Umbilical cord (tissue), 1 donor: ENCODE measurements at regions not wholly inside any gene's neighbourhood (a gene's known extent, or its start where the extent isn't known, plus 50 kb on each side); places are given as distances from the start of the nearest gene placed in this dataset.
"Not testable (repeated sequence)": the region's sequence is repeated elsewhere in the genome, so short reads cannot be mapped to it uniquely, and the experiment has no call there.

ENCODE experiments used
- DNase-seq: peaks from one replicate; pipeline ENCODE4 v3.0.0-alpha.2; 2015; ENCODE audit warnings: low spot score

- no peak for DNase-seq
Measured at GRCh38 chr6:74642101-74642500, 563.8 kb downstream of the COL12A1 start.

- DNase-seq = peak; percentile 32
Measured at GRCh38 chr6:74638412-74638811, 567.4 kb downstream of the COL12A1 start.

DNA sequence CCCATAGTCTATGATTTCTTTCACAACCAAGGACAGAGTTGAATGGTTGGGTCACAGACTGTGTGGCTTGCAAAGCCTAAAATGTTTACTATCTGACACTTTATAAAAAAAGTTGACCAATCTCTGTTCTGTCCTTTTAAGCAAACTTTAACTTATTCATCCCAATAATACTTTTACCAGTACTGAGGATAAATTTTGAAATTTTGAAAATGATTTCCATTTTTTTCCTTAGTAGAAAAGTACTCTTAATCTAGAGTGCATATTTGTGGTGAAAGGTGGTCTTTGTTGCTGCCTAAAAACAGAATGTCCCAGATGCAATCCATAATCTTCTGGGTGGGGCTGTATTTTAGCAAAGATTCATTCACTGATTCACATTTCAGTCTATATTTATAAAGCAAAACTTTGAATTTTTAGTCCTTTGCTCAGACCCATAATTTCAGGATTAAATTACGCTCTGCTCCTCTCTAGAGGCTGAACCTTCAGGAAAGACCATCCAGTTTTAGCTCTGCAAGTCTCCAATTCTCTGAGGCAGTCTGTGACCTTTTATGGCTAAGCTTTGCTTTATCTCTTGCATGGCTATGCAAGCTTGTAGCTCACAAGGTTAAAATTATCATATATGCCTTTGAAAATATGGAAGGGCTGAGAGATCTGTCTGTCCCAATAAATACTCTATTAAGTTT is 573.5 kb downstream of the COL12A1 start:
- peak; percentile 77 for DNase-seq

GRCh38 chr6:74631564-74631963 is 574.3 kb downstream of the COL12A1 start:
- peak; percentile 66 for DNase-seq

- no peak for DNase-seq
Measured at GRCh38 chr6:74626288-74626687, 579.6 kb downstream of the COL12A1 start.

DNA sequence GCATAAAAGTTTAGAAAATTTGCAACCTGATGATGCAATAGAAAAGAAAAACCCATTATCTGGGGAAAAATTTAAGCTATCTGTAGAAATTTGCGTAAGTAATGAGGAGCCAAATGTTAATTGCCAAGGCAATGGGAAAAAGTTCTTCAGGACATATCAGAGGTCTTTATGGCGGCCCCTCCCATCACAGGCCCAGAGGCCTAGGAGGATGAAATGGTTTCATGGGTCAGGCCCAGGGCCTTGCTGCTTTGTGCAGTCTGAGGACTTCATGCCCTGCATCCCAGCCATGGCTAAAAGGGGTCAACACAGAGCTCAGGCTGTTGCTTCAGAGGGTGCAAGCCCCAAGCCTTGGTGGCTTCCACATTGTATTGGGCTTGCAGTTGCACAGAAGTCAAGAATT is 582.8 kb downstream of the COL12A1 start:
- DNase-seq = no peak

DNA sequence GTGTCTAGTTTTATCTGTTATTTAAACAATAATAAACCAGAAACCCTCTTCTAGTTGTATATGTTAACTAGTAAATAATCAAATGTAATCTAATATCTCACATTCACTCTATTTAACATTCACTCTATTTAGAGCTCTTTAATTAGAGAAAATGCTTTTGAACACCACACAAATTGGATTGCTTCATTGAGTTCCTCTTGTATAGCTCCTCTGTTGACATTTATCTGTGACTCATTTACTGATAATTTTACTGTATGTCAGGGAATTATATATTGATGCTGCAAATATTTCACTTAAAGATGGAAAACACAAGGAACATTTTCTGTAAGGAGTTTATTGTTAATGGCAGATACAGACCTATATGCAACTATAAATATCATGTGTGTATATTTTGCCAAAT is 594.6 kb downstream of the COL12A1 start:
- DNase-seq = no peak

DNA sequence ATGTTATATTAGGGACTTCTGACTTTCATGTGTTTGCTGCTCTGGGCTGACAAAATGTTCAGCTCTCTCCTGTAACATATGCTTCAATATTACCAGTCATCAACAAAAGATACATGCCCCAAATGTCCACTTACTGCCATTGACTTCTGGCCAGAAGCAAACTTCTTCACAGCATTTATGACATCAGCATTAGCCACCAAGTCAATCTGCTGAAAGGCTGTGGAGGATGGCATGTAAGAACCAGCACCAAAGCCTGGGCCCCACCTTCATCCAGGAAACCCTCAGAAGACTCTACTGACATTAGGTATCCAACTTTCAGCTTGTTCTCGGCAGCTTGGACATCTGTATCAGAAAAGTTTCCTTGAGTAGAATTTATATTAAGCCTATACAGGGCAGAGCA is 595.5 kb downstream of the COL12A1 start:
- DNase-seq = no peak

DNA sequence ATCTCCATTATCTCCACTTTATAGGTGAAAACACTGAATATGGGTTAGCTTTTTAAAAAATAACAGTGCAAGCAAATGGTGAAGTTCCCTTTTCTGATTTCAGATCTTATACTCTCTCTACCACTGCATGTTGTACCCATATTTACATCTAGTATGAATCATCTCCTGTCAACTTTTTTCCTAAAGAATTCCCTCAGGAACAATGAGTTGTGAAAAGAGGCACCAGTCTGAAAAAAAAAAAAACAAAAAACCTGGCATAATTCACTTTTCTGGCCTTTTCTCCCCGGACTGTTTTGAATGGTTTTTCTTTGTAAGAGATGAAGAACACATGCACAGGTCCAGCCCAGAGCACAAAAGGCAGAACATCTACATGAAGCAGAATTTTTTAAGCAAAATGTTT is 596.0 kb downstream of the COL12A1 start:
- no peak for DNase-seq

GRCh38 chr6:74607934-74608333 is 597.9 kb downstream of the COL12A1 start:
- DNase-seq = no peak

DNA sequence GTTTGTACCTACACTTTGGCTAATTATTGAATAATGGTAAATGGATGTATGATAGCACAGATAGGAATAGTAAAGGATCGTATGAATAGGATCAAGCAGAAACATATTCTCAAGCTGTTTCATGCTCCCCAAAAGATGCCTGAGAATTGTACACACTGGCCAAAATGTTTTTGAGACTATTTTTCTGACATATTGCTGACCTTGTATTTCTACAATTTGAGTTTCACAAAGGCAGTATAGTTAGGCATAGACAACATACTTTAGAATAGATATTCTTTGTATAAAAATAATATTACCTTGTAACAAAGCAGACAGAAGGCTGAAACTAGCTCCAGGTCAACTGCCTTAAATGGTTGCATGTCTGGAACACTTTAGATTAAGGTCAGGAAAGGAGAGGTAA is 598.4 kb downstream of the COL12A1 start:
- DNase-seq = no peak

GRCh38 chr6:74606582-74607071 is 599.2 kb downstream of the COL12A1 start:
- DNase-seq = peak; percentile 37

DNA sequence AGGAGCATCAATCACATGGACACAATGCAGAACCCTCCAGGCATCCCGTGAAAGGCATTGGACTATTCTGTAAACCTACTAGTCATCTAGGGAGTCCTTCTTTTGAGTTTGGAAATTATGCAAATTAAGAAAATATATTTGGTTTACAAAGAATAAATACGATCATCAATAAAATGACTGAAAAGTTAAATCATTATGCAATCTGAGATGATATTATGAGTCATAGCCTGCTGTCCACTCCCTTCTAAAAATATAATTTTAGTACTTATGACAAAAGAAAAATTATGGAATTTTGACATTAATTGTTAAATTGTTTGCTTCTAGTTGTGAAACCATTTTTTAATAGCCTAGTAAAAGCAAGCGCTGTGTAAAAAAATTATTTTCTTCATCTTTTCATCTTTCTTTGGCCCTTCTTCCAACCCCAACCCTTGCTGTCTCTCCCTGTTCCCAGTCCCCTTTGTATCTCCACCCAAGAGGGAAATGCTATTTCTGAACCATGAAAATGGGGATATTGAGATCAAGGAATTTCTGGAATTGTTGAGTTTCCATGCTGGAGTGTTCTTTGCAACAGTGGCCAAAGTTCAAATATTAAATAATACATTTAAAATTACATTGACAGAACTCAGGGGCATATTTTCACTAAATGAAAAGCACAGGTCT is 599.8 kb downstream of the COL12A1 start:
- no peak for DNase-seq

GRCh38 chr6:74604279-74604678 is 601.6 kb downstream of the COL12A1 start:
- DNase-seq = no peak

DNA sequence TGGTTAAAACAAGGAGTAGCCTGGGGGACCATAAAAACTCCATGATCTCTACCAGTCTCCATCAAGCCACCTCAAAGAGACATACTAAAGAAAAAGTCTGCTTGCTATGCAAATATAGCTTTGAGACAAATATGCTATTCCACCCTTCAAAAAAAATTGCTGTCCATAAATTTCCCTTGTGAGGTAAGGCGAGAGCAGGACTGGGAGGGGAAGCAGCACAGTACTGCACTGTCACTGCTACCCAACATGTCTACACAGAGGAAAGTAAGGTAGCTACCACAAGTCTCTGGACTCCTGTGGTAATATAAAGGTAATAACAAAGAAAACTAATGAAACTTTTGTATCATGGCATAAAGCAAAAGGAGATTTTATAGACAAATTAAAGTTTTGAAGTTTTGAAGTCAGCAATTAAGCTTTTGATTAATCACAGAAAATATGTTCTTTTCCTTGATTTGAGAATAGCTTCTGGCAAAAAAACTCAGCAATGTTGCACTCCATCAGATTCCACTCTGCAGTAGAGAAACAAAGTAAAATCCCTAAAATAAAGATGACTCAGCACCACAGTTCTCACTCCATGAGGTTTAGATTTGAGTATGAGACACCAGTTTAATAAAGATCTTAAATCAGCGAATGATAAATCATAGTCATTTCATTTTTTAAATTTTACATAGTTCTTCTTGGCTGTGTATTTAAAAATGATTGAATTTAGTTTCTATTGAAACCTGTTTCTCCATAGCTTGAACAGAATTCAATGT is 602.4 kb downstream of the COL12A1 start:
- no peak for DNase-seq

- no peak for DNase-seq
Measured at GRCh38 chr6:74602206-74602605, 603.6 kb downstream of the COL12A1 start.

- no peak for DNase-seq
Measured at GRCh38 chr6:74598462-74599393, 607.1 kb downstream of the COL12A1 start.

GRCh38 chr6:74597840-74598239 is 608.0 kb downstream of the COL12A1 start:
- no peak for DNase-seq

GRCh38 chr6:74597266-74597665 is 608.6 kb downstream of the COL12A1 start:
- no peak for DNase-seq

- DNase-seq = no peak
Measured at GRCh38 chr6:74596588-74596987, 609.3 kb downstream of the COL12A1 start.

DNA sequence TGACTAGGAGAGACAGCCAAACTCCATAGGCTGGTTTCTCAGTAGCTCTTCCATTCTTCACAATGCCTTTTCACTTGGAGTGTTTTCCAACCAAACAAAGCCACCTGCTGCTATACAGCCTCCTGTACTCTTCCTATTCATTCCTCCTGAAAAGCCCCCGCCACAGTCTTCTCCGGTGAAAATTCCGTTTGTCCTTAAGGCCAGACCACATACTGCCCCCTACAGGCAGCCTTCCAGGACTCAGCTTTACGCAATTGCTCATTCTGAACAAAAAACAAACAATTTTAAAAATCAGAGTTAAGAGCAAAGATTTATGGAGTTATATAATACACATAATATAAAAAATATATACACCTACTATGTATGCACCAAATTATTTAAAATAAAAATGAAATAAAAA is 611.5 kb downstream of the COL12A1 start:
- not testable (repeated sequence) for DNase-seq
